HL-60 (cell line): ENCODE measurements at regions not wholly inside any gene's neighbourhood (a gene's known extent, or its start where the extent isn't known, plus 50 kb on each side); places are given as distances from the start of the nearest gene placed in this dataset.
A peak's percentile ranks its signal among the peaks of the same experiment; 100 is the strongest.
"Not testable (repeated sequence)": the region's sequence is repeated elsewhere in the genome, so short reads cannot be mapped to it uniquely, and the experiment has no call there.

Source experiments
- DNase-seq, 2 experiments: peaks; one replicate each; pipeline ENCODE4 v3.0.0-alpha.2; 2010 to 2020; ENCODE audit warnings: low read depth in 1 of 2, low spot score in 1 of 2
- H3K27ac ChIP-seq: fragments of 250-450 bp; sonication (Bioruptor Pico); replicated peaks from 2 replicates; pipeline ENCODE4 v1.5.1; 2020; ENCODE audit warnings: mild to moderate bottlenecking, moderate library complexity
- H3K27me3 ChIP-seq: fragments of 250-450 bp; sonication (Bioruptor Pico); 2 replicates; pipeline ENCODE4 v1.5.1; 2021; ENCODE audit warnings: mild to moderate bottlenecking, moderate library complexity; ENCODE audit not compliant: insufficient read depth, poor library complexity, severe bottlenecking
- H3K4me3 ChIP-seq: replicated peaks from 2 replicates; pipeline ENCODE4 v1.5.1; 2011; ENCODE audit warnings: mild to moderate bottlenecking, control low read depth, low read length; ENCODE audit not compliant: insufficient read depth
- GABPA ChIP-seq: IDR thresholded peaks from 2 replicates; pipeline ENCODE4 v1.6.1; 2012; ENCODE audit warnings: low read depth
- POLR2AphosphoS5 ChIP-seq: IDR thresholded peaks from 2 replicates; pipeline ENCODE4 v1.6.1; 2012; ENCODE audit warnings: low read depth
- SPI1 ChIP-seq: IDR thresholded peaks from 2 replicates; pipeline ENCODE4 v1.6.1; 2012; ENCODE audit warnings: low read depth, mild to moderate bottlenecking, borderline replicate concordance
- TF ChIP-seq, protein P1 (sequence below): IDR thresholded peaks from 2 replicates; pipeline ENCODE4 v1.6.1; 2012; ENCODE audit warnings: low read depth; ENCODE audit not compliant: insufficient replicate concordance
- TF ChIP-seq, protein P2 (sequence below): IDR thresholded peaks from one replicate; pipeline ENCODE4 v1.5.1; 2011; ENCODE audit warnings: low read length, control low read depth, inconsistent platforms; ENCODE audit not compliant: insufficient read depth

DNA sequence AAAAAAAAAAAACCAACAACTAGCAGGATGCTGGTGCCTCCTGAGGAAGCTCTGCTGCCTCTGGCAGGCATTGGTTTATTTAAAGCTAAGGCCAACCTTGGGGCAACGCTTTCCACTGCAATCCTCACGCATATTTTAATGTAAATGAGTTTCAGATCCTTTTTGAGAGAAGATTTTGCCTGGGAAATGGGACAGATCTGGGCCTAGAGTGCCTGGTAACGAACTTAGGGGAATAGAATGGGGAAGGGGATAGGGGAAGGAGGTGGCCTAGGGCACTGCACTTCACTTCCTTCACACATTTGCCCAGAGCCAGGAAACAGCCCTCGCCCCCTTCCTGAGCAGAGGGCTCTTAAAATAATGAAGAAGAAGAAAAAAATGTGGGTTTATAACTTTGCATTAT is 132.7 kb upstream of the TMEM170B start:
- no peak for DNase-seq
- no peak overlapping the region for H3K27ac ChIP-seq
- TF ChIP-seq, protein P1, sequence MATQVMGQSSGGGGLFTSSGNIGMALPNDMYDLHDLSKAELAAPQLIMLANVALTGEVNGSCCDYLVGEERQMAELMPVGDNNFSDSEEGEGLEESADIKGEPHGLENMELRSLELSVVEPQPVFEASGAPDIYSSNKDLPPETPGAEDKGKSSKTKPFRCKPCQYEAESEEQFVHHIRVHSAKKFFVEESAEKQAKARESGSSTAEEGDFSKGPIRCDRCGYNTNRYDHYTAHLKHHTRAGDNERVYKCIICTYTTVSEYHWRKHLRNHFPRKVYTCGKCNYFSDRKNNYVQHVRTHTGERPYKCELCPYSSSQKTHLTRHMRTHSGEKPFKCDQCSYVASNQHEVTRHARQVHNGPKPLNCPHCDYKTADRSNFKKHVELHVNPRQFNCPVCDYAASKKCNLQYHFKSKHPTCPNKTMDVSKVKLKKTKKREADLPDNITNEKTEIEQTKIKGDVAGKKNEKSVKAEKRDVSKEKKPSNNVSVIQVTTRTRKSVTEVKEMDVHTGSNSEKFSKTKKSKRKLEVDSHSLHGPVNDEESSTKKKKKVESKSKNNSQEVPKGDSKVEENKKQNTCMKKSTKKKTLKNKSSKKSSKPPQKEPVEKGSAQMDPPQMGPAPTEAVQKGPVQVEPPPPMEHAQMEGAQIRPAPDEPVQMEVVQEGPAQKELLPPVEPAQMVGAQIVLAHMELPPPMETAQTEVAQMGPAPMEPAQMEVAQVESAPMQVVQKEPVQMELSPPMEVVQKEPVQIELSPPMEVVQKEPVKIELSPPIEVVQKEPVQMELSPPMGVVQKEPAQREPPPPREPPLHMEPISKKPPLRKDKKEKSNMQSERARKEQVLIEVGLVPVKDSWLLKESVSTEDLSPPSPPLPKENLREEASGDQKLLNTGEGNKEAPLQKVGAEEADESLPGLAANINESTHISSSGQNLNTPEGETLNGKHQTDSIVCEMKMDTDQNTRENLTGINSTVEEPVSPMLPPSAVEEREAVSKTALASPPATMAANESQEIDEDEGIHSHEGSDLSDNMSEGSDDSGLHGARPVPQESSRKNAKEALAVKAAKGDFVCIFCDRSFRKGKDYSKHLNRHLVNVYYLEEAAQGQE: no peak
- TF ChIP-seq, protein P2, sequence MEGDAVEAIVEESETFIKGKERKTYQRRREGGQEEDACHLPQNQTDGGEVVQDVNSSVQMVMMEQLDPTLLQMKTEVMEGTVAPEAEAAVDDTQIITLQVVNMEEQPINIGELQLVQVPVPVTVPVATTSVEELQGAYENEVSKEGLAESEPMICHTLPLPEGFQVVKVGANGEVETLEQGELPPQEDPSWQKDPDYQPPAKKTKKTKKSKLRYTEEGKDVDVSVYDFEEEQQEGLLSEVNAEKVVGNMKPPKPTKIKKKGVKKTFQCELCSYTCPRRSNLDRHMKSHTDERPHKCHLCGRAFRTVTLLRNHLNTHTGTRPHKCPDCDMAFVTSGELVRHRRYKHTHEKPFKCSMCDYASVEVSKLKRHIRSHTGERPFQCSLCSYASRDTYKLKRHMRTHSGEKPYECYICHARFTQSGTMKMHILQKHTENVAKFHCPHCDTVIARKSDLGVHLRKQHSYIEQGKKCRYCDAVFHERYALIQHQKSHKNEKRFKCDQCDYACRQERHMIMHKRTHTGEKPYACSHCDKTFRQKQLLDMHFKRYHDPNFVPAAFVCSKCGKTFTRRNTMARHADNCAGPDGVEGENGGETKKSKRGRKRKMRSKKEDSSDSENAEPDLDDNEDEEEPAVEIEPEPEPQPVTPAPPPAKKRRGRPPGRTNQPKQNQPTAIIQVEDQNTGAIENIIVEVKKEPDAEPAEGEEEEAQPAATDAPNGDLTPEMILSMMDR: no peak
- TF ChIP-seq POLR2AphosphoS5 (no peak), SPI1 (peak; percentile 41; the same call in 1 of the 2 replicates), GABPA (0 out of 2 replicates have a peak, but pooled peaks have one; percentile 18)

DNA sequence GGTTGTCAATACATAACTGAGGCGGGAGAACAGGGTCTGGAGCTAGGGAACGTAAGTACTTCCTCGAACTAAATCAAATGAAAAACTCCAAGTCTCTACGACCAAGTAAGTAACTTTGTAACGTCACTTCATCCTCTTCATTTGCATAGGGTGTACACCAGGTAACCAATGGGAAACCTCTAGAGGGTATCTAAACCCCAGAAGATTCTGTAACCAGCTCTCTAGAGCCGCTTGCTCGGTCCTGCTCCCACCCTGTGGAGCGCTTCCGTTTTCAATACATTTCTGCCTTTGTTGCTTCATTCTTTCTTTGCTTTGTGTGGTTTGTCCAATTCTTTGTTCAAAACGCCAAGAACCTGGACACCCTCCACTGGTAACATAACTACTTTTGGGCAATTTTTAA is 133.5 kb upstream of the TMEM170B start:
- no peak for DNase-seq
- TF ChIP-seq POLR2AphosphoS5 (no peak), GABPA (no peak), SPI1 (no peak)
- TF ChIP-seq, protein P2: no peak
- TF ChIP-seq, protein P1: no peak
- no peak overlapping the region for H3K27ac ChIP-seq
- H3K4me3 ChIP-seq: no peak overlapping the region
- no peaks in the 10 kb centered on the region for H3K27me3 ChIP-seq

More for the DNA sequence above, 132.7 kb upstream of the TMEM170B start:
- H3K4me3 ChIP-seq: no peak overlapping the region
- no peaks in the 10 kb centered on the region for H3K27me3 ChIP-seq

DNA sequence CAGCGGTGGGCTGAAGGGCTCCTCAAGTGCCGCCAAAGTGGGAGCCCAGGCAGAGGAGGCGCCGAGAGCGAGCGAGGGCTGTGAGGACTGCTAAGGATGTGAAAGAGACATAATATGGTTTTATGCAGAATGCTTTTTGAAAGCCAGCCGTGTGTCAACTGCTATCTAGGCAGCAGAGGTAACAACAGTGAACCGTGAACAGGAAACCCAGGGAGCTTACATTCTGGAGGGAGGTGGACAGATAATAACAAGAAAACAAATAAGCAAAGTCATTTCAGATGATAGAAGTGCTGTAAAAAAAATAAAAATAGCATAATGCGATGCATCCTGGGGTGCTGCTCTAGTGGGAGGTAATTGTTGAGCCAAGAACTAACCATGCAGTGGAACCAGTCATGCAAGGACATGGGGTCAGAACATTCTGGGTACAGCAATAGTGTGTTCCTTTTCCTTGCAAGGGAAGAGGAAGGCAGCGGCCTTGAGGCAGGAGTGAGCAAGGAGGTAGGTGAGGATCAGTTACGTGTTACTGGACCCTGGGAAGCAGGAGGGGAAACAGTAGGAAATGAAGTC is 134.4 kb upstream of the TMEM170B start:
- TF ChIP-seq, protein P1: no peak
- TF ChIP-seq, protein P2: no peak
- no peak for TF ChIP-seq SPI1
- no peak for TF ChIP-seq POLR2AphosphoS5
- TF ChIP-seq GABPA: no peak

DNA sequence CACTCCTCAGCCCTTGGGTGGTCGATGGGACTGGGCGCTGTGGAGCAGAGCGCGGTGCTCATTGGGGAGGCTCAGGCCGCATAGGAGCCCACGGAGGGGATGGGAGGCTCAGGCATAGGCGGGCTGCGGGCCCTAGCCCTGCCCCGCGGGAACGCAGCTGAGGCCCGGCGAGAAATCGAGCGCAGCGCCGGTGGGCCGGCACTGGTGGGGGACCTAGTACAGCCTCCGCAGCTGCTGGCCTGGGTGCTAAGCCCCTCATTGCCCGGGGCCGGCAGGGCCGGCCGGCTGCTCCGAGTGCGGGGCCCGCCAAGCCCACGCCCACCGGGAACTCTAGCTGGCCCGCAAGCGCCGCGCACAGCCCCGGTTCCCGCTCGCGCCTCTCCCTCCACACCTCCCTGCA is 135.0 kb upstream of the TMEM170B start:
- H3K4me3 ChIP-seq, H3K27ac ChIP-seq, H3K27me3 ChIP-seq: not testable (repeated sequence)

More for the DNA sequence above, 134.4 kb upstream of the TMEM170B start:
- Histone ChIP-seq H3K27me3 (no peaks in the 10 kb centered on the region), H3K27ac (no peak overlapping the region), H3K4me3 (no peak overlapping the region)
- no peak for DNase-seq

DNA sequence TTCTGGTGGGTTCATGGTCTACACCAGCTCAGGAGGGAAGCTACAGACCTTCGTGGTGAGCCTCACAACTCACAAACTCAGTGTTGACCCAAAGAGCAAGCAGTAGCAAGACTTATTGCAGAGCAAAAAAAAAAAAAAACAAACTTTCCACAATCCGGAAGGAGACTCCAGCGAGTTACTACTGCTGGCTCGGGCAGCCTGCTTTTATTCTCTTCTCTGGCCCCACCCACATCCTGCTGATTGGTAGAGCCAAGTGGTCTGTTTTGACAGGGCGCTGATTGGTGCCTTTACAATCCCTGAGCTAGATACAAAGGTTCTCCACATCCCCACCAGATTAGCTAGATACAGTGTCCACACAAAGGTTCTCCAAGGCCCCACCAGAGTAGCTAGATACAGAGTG is 135.6 kb upstream of the TMEM170B start:
- not testable (repeated sequence) for H3K27ac ChIP-seq, H3K4me3 ChIP-seq, DNase-seq, H3K27me3 ChIP-seq

More for the DNA sequence above, 135.0 kb upstream of the TMEM170B start:
- not testable (repeated sequence) for DNase-seq
